Mononuclear cell (primary cell): ENCODE measurements at regions not wholly inside any gene's neighbourhood (a gene's known extent, or its start where the extent isn't known, plus 50 kb on each side); places are given as distances from the start of the nearest gene placed in this dataset.
"Not testable (repeated sequence)": the region's sequence is repeated elsewhere in the genome, so short reads cannot be mapped to it uniquely, and the experiment has no call there.

Experiments
- H3K27me3 ChIP-seq: 2 replicates; pipeline ENCODE4 v1.6.0; 2011; ENCODE audit warnings: low read length, control low read depth; ENCODE audit not compliant: insufficient read depth
- H3K4me1 ChIP-seq: 2 replicates; pipeline ENCODE4 v1.5.1; 2011; ENCODE audit warnings: mild to moderate bottlenecking, low read length, control low read depth; ENCODE audit not compliant: insufficient read depth
- H3K4me3 ChIP-seq: 2 replicates; pipeline ENCODE4 v1.5.1; 2011; ENCODE audit warnings: mild to moderate bottlenecking, low read length, moderate library complexity
- H3K9me3 ChIP-seq: 2 replicates; pipeline ENCODE4 v1.5.1; 2011; ENCODE audit warnings: low read depth, mild to moderate bottlenecking, control low read depth, low read length

GRCh38 chr20:29093958-29094357 lies 2163.5 kb upstream of the DEFB115 start:
- not testable (repeated sequence) for H3K27me3 ChIP-seq, H3K4me3 ChIP-seq, H3K9me3 ChIP-seq, H3K4me1 ChIP-seq

- H3K27me3 ChIP-seq, H3K4me3 ChIP-seq, H3K9me3 ChIP-seq, H3K4me1 ChIP-seq: not testable (repeated sequence)
Observed at GRCh38 chr20:29096695-29097094, 2160.8 kb upstream of the DEFB115 start.

- H3K4me1 ChIP-seq, H3K27me3 ChIP-seq: not testable (repeated sequence)
Observed at GRCh38 chr20:29107884-29108283, 2149.6 kb upstream of the DEFB115 start.

GRCh38 chr20:29109386-29109785 lies 2148.1 kb upstream of the DEFB115 start:
- H3K27me3 ChIP-seq, H3K9me3 ChIP-seq, H3K4me3 ChIP-seq, H3K4me1 ChIP-seq: not testable (repeated sequence)

More at GRCh38 chr20:29107884-29108283, 2149.6 kb upstream of the DEFB115 start:
- H3K4me3 ChIP-seq, H3K9me3 ChIP-seq: not testable (repeated sequence)

- H3K27me3 ChIP-seq, H3K4me3 ChIP-seq, H3K9me3 ChIP-seq, H3K4me1 ChIP-seq: not testable (repeated sequence)
Observed at GRCh38 chr20:29115097-29115496, 2142.4 kb upstream of the DEFB115 start.

- Histone ChIP-seq H3K27me3 (no peaks in the 10 kb centered on the region), H3K4me1 (no peaks in the 10 kb centered on the region), H3K9me3 (peaks cover 7% of the 10 kb centered on the region), H3K4me3 (no peak overlapping the region)
Observed at GRCh38 chr20:29119141-29119540, 2138.3 kb upstream of the DEFB115 start.

- H3K4me3 ChIP-seq: not testable (repeated sequence)
Observed at GRCh38 chr20:29119684-29120083, 2137.8 kb upstream of the DEFB115 start.

GRCh38 chr20:29120088-29120487 lies 2137.4 kb upstream of the DEFB115 start:
- H3K4me3 ChIP-seq, H3K9me3 ChIP-seq, H3K27me3 ChIP-seq, H3K4me1 ChIP-seq: not testable (repeated sequence)

More at GRCh38 chr20:29119684-29120083, 2137.8 kb upstream of the DEFB115 start:
- not testable (repeated sequence) for H3K9me3 ChIP-seq, H3K4me1 ChIP-seq, H3K27me3 ChIP-seq

GRCh38 chr20:29120575-29120974 lies 2136.9 kb upstream of the DEFB115 start:
- H3K4me1 ChIP-seq, H3K27me3 ChIP-seq, H3K4me3 ChIP-seq, H3K9me3 ChIP-seq: not testable (repeated sequence)

- H3K9me3 ChIP-seq, H3K4me1 ChIP-seq, H3K27me3 ChIP-seq, H3K4me3 ChIP-seq: not testable (repeated sequence)
Observed at GRCh38 chr20:29122784-29123183, 2134.7 kb upstream of the DEFB115 start.

GRCh38 chr20:29123861-29124260 lies 2133.6 kb upstream of the DEFB115 start:
- no peaks in the 10 kb centered on the region for H3K4me1 ChIP-seq
- no peak overlapping the region for H3K4me3 ChIP-seq
- H3K9me3 ChIP-seq: peaks cover 7% of the 10 kb centered on the region
- no peaks in the 10 kb centered on the region for H3K27me3 ChIP-seq
